ENCODE measurements at regions not wholly inside any gene's neighbourhood (a gene's known extent, or its start where the extent isn't known, plus 50 kb on each side); places are given as distances from the start of the nearest gene placed in this dataset.

- TF ChIP-seq SIN3A (IDR thresholded peaks at IDR 0.05; ENCODE audit: borderline replicate concordance, insufficient read depth, low read length) (no peak), FOXP2 (optimal IDR thresholded peaks at IDR 0.05; ENCODE audit: borderline replicate concordance, extremely low read depth, extremely low read length, insufficient read depth) (no peak), TAF1 (IDR thresholded peaks at IDR 0.05; ENCODE audit: borderline replicate concordance, insufficient read depth, low read length) (no peak), POLR2AphosphoS5 (IDR thresholded peaks at IDR 0.05; ENCODE audit: low read depth, low read length) (no peak)
- TF ChIP-seq, protein P1, sequence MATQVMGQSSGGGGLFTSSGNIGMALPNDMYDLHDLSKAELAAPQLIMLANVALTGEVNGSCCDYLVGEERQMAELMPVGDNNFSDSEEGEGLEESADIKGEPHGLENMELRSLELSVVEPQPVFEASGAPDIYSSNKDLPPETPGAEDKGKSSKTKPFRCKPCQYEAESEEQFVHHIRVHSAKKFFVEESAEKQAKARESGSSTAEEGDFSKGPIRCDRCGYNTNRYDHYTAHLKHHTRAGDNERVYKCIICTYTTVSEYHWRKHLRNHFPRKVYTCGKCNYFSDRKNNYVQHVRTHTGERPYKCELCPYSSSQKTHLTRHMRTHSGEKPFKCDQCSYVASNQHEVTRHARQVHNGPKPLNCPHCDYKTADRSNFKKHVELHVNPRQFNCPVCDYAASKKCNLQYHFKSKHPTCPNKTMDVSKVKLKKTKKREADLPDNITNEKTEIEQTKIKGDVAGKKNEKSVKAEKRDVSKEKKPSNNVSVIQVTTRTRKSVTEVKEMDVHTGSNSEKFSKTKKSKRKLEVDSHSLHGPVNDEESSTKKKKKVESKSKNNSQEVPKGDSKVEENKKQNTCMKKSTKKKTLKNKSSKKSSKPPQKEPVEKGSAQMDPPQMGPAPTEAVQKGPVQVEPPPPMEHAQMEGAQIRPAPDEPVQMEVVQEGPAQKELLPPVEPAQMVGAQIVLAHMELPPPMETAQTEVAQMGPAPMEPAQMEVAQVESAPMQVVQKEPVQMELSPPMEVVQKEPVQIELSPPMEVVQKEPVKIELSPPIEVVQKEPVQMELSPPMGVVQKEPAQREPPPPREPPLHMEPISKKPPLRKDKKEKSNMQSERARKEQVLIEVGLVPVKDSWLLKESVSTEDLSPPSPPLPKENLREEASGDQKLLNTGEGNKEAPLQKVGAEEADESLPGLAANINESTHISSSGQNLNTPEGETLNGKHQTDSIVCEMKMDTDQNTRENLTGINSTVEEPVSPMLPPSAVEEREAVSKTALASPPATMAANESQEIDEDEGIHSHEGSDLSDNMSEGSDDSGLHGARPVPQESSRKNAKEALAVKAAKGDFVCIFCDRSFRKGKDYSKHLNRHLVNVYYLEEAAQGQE (IDR thresholded peaks at IDR 0.05; ENCODE audit: insufficient read depth in 1 of 2, low read depth in 2 of 2, low read length in 2 of 2), result no peak
Observed at GRCh38 chr1:30126848-30127247, 596.5 kb downstream of the MATN1 start.

DNA sequence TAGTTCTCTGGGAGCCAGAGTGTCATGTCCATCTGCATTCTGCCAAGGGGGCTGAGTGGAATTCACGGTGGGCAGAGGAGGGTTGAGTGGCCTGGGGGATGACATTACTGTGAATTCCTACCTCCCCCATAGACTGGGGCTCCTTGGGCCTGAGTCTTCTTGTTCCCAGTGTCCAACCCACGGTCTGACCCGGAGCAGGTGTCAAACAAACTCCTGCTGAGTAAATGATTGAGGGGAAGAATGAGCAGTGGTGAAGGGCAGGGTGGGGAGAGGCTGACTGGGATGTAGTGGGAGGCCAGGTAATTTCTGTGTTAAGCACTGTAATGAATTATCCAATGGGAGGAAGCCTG, 597.6 kb downstream of the MATN1 start:
- TF ChIP-seq POLR2AphosphoS5 (IDR thresholded peaks at IDR 0.05; ENCODE audit: low read depth, low read length) (no peak), TAF1 (IDR thresholded peaks at IDR 0.05; ENCODE audit: borderline replicate concordance, insufficient read depth, low read length) (no peak), FOXP2 (optimal IDR thresholded peaks at IDR 0.05; ENCODE audit: borderline replicate concordance, extremely low read depth, extremely low read length, insufficient read depth) (no peak), SIN3A (IDR thresholded peaks at IDR 0.05; ENCODE audit: borderline replicate concordance, insufficient read depth, low read length) (no peak)
- TF ChIP-seq, protein P1 (IDR thresholded peaks at IDR 0.05; ENCODE audit: insufficient read depth in 1 of 2, low read depth in 2 of 2, low read length in 2 of 2), result no peak

DNA sequence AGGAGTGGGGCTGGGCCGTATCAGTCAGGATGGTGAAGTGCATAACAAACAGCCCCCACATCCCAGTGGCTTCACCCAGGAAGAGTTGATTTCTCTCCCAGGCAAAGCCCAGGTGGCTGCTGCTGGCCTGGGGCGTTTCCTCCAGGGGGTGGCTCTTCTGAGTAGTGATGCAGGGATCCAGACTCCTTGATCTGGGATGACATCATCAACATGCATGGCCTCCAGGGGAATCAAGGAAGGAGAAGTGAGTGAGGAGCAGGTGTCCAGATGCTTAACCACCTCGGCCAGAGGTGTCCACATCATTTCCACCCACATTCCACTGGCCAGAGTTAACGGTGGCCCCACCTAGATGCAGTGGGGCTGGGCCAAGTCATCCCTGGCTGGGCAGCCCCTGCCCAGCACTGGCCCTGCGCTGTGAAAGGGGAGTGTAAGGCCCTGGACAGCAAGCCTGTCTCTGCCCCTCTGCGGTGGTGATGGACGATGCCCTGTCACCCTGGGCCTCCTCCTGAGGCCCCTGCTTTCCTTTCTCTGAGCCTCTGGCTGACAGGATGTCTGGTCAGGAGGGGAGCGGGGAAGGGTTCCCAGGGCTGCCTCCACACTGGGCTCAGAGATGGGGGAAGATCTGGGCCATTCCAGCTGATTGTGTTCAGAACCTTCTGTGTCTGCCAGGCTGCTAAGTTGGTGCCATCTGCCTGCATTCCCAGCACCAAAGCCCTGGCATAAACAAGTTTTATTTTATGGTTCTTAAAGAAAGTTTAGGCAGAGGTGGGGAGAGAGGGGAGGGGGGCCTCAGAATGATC, 598.2 kb downstream of the MATN1 start:
- TF ChIP-seq TAF1 (IDR thresholded peaks at IDR 0.05; ENCODE audit: borderline replicate concordance, insufficient read depth, low read length) (no peak), SIN3A (IDR thresholded peaks at IDR 0.05; ENCODE audit: borderline replicate concordance, insufficient read depth, low read length) (no peak), POLR2AphosphoS5 (IDR thresholded peaks at IDR 0.05; ENCODE audit: low read depth, low read length) (no peak), FOXP2 (optimal IDR thresholded peaks at IDR 0.05; ENCODE audit: borderline replicate concordance, extremely low read depth, extremely low read length, insufficient read depth) (no peak)
- TF ChIP-seq, protein P1 (IDR thresholded peaks at IDR 0.05; ENCODE audit: insufficient read depth in 1 of 2, low read depth in 2 of 2, low read length in 2 of 2), result no peak

- no peak for TF ChIP-seq POLR2AphosphoS5 (IDR thresholded peaks at IDR 0.05; ENCODE audit: low read depth, low read length)
- TF ChIP-seq SIN3A (IDR thresholded peaks at IDR 0.05; ENCODE audit: borderline replicate concordance, insufficient read depth, low read length), result no peak
- TF ChIP-seq TAF1 (IDR thresholded peaks at IDR 0.05; ENCODE audit: borderline replicate concordance, insufficient read depth, low read length), result no peak
- TF ChIP-seq, protein P1 (IDR thresholded peaks at IDR 0.05; ENCODE audit: insufficient read depth in 1 of 2, low read depth in 2 of 2, low read length in 2 of 2), result no peak
- TF ChIP-seq FOXP2 (optimal IDR thresholded peaks at IDR 0.05; ENCODE audit: borderline replicate concordance, extremely low read depth, extremely low read length, insufficient read depth), result no peak
Observed at GRCh38 chr1:30123896-30124295, 599.5 kb downstream of the MATN1 start.

All from PFSK-1 (cell line).